HG03045 (cell line): ENCODE measurements at regions not wholly inside any gene's neighbourhood (a gene's known extent, or its start where the extent isn't known, plus 50 kb on each side); places are given as distances from the start of the nearest gene placed in this dataset.

Experiments
- ATAC-seq: cut with Tn5 transposase; IDR thresholded peaks from one replicate; pipeline ENCODE4 v1.9.1; 2021; ENCODE audit warnings: mild to moderate bottlenecking, moderate library complexity; ENCODE audit not compliant: unreplicated experiment

- no peak for ATAC-seq
These were observed 200.4 kb downstream of the KIF18A start for GRCh38 chr11:27907530-27907929.

- ATAC-seq, result no peak
These were observed 200.9 kb downstream of the KIF18A start for GRCh38 chr11:27907091-27907490.

- no peak for ATAC-seq
These were observed 203.4 kb downstream of the KIF18A start for GRCh38 chr11:27904358-27905055.

GRCh38 chr11:27902981-27903624 lies 202.8 kb upstream of the BDNF start:
- no peak for ATAC-seq

GRCh38 chr11:27898166-27898565 lies 197.9 kb upstream of the BDNF start:
- ATAC-seq, result no peak

- no peak for ATAC-seq
These were observed 195.8 kb upstream of the BDNF start for GRCh38 chr11:27896096-27896495.

- ATAC-seq, result no peak
These were observed 194.3 kb upstream of the BDNF start for GRCh38 chr11:27894552-27894951.

GRCh38 chr11:27886857-27887256 lies 186.6 kb upstream of the BDNF start:
- no peak for ATAC-seq

GRCh38 chr11:27882066-27882697 lies 181.9 kb upstream of the BDNF start:
- no peak for ATAC-seq

GRCh38 chr11:27875831-27876775 lies 175.8 kb upstream of the BDNF start:
- no peak for ATAC-seq

- no peak for ATAC-seq
These were observed 175.0 kb upstream of the BDNF start for GRCh38 chr11:27874998-27875830.

- no peak for ATAC-seq
These were observed 173.4 kb upstream of the BDNF start for GRCh38 chr11:27873664-27874063.

- ATAC-seq, result no peak
These were observed 170.8 kb upstream of the BDNF start for GRCh38 chr11:27871056-27871455.

GRCh38 chr11:27869701-27870100 lies 169.4 kb upstream of the BDNF start:
- no peak for ATAC-seq

GRCh38 chr11:27868709-27869108 lies 168.5 kb upstream of the BDNF start:
- no peak for ATAC-seq

GRCh38 chr11:27868226-27868625 lies 168.0 kb upstream of the BDNF start:
- ATAC-seq, result no peak

GRCh38 chr11:27865105-27865504 lies 164.8 kb upstream of the BDNF start:
- no peak for ATAC-seq

GRCh38 chr11:27864611-27865010 lies 164.4 kb upstream of the BDNF start:
- no peak for ATAC-seq

GRCh38 chr11:27864091-27864491 lies 163.8 kb upstream of the BDNF start:
- no peak for ATAC-seq

GRCh38 chr11:27863637-27864036 lies 163.4 kb upstream of the BDNF start:
- ATAC-seq, result no peak
